Uterus (tissue), 2 donors: ENCODE measurements at regions not wholly inside any gene's neighbourhood (a gene's known extent, or its start where the extent isn't known, plus 50 kb on each side); places are given as distances from the start of the nearest gene placed in this dataset.

Source experiments
- CTCF ChIP-seq, 4 experiments: fragments of 200-600 bp in 2 of 4; fragments of 450-650 bp in 2 of 4; sonication (generic) in 2 of 4; IDR thresholded peaks; one replicate each; pipeline ENCODE4 v1.5.1; 2016 to 2019; ENCODE audit warnings: antibody characterized with exemption in 4 of 4, mild to moderate bottlenecking in 2 of 4, moderate library complexity in 1 of 4
- POLR2A ChIP-seq, 2 donors: fragments of 450-650 bp; IDR thresholded peaks; one replicate each; pipeline ENCODE4 v1.6.1; 2016; ENCODE audit warnings: antibody characterized with exemption in 2 of 2, mild to moderate bottlenecking in 1 of 2, moderate library complexity in 1 of 2

- TF ChIP-seq POLR2A (IDR thresholded peaks at IDR 0.05) (no peak), CTCF (IDR thresholded peaks at IDR 0.05) (no peak)
Measured at GRCh38 chr4:167443841-167444240, 209.5 kb upstream of the SPOCK3 start.
